GM19372 (cell line): ENCODE measurements at regions not wholly inside any gene's neighbourhood (a gene's known extent, or its start where the extent isn't known, plus 50 kb on each side); places are given as distances from the start of the nearest gene placed in this dataset.

Source experiments
- ATAC-seq: cut with Tn5 transposase; IDR thresholded peaks from one replicate; pipeline ENCODE4 v1.9.1; 2021; ENCODE audit warnings: mild to moderate bottlenecking, low read depth, moderate library complexity; ENCODE audit not compliant: unreplicated experiment

DNA sequence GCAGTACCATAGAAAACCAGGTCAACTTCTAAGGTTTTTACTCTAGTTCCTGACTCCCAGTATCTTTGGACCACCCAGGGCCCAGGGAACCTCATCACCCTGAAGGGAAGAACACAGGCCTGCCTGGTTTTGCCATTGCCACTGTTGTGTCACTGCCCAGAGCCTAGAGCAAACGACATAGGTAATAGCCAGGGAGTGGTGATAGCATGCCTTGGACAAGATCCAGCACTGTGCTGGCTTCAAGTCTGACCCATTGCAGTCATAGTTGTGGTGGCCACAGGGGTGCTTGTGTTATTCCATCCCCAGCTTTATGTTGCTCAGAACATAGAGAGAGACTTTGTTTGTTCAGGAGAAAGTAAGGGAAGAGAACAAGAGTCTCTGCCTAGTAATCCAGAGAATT lies 2310.2 kb downstream of the LRRC4C start:
- ATAC-seq, result no peak

DNA sequence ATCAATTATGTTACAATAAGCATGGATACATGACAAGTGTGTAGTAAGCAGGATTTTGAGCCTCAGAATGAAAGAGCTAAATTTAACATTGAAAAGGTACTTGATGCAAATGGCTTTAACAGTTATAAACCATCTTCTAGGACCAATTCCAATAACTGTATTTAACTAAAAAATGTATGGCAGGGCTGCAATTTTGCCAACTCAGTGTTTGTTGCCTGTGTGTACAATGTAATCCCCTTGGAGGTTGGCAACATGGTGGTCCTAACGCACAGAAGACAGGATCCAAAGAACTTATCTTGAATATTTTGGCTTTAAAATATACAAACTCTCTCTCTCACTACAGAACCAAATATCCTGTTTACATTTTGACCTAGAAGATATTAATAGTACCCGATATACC lies 2314.1 kb downstream of the LRRC4C start:
- ATAC-seq, result no peak

DNA sequence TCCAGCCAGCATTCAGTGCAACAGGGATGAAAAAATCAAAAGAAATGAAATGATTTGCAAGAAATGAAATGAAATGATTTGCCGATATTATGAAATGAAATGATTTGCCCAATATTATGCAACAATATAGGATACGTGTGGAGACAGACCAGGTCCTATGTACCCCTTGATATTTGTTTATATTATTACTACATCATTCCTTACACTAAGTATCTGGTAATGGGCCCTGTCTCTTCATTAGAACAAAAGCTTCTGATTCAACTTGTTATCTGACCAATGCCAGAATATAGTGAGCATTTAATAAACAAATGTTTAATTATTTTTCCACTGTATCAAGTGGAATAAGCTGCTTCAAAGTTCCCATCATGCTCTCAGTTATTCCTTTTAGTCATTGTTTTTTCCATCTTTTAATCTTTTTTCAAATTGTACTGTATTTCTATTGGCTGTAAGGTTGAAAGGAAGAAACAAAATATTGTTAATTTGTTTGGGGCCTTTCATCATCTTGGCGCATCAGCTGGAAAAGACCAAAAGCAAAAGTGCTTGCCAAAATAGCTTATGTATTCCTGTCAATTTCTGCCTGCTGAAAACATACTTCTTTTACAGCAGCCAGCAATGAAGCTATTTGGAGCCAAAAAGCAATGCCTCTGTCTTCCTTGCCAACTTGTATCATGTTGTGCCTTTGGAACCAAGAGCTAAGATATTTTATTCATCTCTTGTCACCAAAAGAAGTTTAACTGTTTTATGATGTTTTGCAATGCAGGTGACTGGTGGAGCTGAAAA lies 2314.9 kb downstream of the LRRC4C start:
- no peak for ATAC-seq

DNA sequence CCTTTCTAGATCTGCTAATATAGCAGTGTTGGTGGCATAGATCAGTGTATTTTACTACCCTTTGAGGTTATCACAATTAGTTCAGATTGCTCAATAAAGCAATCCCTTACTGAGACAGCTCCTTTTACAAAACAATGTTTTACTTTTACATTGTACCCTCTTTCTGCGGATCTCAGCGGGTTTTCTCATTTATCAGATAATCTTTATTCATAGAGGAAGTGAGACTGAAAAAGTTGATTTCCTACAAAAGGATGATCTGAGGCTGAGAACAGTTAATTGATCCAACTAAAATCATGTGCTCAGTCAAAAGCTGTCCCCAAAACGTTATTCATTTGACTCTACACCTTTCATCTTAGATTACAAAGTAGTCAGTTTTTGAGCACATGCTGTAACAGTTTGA lies 2319.9 kb downstream of the LRRC4C start:
- no peak for ATAC-seq

DNA sequence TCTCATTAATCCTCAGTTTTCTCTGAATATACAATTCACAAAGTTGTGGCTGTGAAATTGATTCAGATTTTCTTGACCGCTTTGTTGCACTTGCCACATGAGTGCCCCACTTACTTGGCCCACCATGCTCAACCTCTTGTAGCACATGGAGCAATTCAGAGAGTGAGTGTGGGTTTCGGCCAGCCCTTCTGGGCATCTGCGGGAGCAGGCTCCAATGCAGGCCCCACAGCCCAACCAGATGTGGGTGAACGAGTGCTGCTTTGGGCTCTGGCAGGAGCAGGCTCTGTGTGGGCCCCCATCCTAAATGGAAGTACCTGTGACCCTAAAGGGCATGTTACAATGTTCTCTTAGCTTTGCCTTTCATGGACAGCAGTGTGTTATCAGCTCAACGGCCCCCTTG lies 2338.6 kb downstream of the LRRC4C start:
- no peak for ATAC-seq

DNA sequence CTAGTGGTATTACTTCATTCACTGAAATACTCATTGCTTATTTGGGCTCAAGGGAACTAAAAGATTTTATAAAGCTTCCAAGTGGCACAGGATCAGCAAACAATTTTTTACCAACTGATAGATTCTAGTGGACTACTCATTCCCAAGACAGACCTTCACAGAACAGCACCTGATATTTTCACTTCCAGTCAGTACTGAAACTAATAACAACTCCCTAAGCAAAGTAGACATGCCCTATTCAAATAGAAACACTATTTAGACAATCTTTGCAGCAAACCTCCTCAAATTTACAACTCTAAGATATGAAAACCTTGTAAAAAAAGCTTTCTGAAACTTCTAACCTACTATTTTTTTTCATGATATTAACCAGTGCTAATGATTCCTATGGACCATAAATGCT lies 2345.8 kb downstream of the LRRC4C start:
- ATAC-seq, result no peak

DNA sequence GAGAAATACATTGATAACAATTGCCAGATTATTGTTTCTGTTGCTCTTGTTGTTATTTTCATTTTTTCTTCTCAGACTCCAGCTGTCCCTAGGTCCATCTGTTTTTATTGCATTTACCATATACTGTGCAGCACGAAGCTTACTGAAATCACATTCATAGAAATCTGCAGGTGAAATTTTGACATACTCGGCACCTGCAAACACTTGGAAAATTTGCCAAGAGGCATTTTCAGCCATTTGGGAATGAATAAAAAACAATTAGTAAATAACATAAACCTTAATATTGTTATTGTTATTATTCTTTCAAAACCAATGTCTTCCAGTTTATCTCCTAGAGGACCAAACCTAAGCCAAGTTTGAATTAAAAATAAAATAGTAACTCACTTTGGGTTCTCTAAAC lies 2357.2 kb downstream of the LRRC4C start:
- no peak for ATAC-seq

DNA sequence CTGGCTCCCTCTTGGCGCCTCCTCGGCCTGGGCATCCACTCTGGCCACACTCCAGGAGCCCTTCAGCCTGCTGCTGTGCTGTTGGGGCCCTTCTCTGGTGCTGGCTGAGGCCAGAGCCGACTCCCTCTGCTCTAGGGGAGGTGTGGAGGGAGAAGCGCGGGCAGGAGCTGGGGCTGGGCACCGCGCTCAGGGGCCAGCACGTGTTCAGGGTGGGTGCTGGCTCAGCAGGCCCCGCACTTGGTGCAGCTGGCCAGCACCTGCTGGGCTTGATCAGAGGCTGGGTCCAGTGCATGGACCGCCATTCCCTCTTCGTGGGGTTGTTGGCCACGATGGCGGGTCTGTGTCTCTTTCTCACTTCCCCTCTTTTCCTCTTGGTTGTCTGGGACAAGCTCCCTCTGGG lies 2381.0 kb downstream of the LRRC4C start:
- no peak for ATAC-seq

DNA sequence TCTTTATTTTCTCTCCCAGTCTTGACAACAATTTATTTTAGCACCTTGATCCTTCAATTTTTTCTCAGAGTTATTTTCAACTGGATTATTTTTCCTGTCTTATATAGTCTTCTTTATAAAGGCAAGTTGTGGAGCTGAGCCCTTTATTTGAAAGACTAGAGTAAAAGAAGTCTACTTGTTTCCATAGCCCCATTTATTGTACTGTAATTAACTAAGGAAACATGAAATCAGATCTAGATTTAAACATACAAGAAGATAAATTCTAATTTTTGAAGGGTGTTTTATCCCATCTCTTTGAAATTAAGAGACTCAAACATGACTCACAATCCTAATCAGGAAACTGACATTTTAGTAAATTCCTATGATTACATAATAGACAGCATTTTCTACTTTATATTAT lies 2421.8 kb downstream of the LRRC4C start:
- no peak for ATAC-seq

DNA sequence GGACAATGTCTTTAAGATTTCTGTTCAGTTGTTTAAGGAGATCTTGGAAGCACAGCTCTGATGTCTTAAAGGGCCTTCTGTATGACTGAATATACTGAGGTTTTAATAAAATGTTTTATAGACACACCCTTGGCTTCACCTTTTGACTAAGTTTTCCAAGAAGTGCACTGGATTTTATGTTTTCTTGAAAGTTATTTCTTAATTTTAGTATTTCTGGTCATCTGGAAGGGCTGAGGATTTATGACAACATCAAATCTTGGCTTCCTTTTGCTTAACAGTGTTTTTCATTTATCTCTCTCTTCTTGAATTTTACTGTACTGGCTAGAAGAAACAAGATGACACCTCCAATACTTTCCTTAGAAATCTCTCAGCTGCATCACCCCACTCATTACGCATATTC lies 2423.4 kb downstream of the LRRC4C start:
- ATAC-seq, result no peak

DNA sequence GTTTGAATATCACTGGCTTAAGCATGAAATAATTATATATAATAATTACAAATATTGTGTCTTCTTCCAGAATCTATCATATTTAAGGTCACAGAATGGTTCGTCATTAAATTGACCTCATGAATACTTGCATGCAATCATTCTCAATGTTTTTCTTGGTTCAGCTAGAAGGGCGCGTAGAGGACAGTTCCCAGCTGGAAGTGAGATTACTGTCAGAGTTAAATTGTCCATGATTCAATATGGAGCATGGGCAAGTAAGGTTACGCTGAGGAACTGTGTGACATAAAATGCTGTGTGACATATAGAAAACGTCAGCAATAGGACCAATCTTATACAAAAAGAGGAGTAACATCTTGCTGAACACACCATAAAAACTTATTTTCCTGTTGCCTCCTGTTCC lies 2423.5 kb upstream of the RAG2 start:
- ATAC-seq, result no peak

DNA sequence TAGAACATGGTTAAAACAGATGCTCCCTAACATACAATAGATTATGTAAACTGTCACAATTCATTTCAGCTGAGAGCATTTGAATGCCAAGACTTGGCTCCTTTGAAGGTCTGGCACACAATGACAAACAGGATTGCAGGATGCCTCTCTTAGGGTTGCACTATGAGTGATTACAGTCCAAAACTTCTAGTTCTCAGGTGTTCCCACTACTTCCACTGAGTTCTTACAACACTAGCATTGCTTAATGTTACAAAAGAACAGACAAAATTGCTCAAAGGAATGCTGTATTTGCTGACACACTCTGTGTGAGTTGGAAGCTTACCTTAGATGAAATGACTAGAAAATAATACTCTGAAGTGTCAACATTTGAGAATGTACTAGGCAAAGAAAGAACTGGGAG lies 2413.8 kb upstream of the RAG2 start:
- no peak for ATAC-seq

DNA sequence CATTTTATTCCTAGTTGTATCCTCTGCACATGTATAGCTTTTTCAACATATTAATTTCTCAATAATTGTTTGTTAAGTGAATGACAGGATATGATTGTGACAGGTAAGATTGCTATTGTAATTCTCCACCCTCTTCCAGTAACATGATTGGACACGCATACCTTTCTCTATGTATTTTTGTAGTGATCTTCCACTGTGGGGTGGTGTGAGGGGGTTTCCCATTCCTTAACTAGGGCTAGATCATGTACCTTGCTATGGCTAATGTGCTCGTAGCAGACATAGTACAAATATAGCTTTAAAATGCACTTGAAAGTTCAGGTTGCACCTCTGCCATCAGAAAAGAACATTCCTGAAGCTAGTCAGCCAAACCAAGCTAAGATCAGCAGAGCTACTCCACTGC lies 2392.8 kb upstream of the RAG2 start:
- no peak for ATAC-seq

DNA sequence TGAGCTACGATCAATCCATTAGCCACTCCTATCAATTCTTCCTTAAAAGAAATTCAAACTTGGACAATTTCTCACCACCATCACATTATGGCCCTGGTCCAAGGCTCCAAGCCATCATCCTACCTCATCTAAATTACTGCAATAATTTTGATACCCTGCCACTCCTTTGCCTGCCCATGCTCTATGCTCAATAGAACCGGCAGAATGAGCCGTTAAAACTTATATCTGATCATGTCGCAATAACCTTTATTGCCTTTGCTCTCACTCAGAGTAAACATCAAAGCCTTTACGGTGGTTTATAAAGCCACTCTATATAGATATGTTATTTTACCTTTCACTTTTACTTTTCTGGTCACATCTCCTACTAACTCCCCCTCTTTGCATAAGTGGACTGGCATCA lies 2392.1 kb upstream of the RAG2 start:
- no peak for ATAC-seq

DNA sequence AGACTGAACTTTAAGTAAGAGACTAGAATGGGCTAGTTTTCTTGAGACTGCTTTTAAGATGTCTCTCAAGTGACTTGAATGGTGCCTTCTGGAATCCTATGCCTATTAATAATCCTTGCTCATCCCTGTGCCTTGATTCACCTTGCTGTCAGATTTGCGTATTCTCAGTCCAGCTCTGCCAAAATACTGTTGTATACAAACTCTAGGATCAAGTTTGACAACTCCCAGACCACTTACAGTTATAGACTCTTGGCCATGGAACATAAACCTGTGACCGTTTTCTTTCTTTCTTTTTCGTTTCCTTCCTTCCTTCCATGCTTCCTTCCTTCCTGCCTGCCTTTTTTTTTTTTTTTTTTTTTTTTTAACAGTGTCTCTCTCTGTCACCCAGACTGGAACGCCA lies 2390.9 kb upstream of the RAG2 start:
- ATAC-seq, result no peak

DNA sequence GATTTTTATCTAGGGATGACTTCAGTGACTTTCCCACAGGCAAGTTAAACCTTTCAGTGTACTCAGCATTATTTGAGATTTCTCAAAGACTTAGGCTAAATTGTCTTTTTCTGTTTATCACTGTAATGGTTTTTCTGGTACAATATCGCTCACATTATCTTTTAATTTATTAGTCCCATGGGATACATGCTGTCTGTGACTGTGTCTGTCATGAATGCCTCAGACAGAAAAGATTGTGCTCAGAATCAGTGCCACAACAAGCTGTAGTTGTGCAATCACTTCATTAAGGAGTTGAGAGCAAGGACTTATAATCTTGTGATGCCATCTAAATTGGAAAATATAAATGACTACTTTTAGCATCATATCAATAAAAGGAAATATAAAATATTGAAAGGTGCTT lies 2374.2 kb upstream of the RAG2 start:
- no peak for ATAC-seq

DNA sequence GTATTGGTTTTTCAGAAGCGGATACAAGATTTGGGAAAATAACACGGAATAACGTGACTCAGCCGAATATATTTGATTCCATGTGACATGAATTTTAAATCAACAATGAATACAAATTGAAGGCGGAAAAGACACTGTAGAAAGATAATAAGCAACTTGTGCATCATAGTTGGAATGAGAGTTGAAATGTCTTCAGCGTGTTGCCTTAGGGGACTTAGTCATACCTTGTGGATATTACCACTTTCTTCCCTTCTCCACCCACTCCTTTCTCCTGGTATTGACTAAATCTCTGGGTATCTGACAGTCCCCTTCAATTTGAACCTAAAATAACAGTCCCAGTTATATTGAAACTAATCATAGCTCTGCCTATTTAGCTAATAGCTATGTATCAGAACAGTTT lies 2373.1 kb upstream of the RAG2 start:
- no peak for ATAC-seq

DNA sequence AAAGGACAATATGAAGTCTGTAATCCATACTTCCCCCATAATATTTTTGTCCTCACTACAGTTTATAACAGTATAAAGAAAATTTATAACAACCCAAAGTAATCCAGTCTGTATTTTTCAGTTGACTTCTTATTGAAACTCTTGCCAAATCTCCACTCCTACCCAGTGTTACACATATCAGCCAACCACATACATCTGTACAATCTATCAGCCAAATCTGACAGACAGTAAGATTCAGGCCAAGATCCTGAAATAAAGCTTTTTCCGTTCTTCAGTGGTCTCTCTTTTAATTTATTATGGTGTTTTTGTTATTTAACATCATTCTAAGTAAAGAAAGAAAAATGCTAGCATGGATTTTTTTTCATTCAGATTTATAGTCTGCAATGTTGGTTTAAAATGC lies 2370.9 kb upstream of the RAG2 start:
- no peak for ATAC-seq

DNA sequence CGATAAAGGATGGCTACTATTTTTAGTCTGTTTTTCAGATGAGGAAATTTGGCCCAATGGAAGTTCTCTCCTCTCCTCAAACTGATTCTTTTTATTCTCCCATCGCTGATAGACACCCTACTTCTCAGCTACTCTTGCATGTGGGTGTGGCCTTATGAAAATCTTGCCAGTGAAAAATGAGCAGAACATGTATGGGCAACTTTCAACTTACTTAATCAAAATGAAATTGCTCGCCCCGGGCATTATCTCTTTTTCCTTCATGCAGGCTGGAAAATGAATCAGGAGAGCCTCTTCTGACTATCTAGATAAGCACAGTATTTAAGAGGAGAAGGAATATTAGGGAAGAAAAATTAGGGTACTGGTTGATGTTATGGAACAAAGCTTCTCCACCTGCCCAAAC lies 2354.7 kb upstream of the RAG2 start:
- ATAC-seq, result no peak

DNA sequence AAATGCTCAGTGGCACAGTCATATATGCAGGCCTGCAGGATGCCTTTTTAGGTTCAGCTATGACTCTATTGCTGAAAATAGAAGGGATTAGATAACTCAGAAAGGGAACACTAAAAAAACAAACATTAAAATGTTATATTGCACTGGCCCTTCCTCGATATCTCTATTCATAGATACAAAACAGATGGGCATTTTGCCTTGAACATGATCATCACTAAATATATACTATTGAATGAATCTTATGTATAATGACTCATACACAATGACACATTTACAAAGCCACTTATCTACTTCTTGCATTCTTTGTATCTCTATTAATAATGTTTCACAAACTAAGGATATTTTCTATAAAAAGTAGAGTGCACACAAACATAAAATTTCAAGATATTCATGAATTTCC lies 2352.8 kb upstream of the RAG2 start:
- no peak for ATAC-seq

DNA sequence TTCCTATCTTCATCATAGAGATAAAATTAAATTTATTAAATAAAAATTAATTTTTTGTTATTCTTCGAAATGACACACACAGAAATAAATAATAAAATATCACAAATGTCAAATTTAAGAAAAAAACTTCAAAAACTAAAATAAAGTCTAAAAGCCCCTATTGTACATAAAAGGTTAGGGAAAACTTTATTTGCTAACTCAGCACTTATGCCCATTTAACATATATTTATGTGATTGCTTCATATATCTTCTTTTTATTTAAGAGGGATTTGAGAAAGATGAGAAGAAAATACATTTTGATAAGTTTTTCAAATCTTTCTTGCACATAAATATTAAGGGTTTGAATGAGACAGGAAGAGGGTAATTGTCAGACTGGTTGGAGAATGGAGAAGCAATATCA lies 2350.4 kb upstream of the RAG2 start:
- no peak for ATAC-seq

DNA sequence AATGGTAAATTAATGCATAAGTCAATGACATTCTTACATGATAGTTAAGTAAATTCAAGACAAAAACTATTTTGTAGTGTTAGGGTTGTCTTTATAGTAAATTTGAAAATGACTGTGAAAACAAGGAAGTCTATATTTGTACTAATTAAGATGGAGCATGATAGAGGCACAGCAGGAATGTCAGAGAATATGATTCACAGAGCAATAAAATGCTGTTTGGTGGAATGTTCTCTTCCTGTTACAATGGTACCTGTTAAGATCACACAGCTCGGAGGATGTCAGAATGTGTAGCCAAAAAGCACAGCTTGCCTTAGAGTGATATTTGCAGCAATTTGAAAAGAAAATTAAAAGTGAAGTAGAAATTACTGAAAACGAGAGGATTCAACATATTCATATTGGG lies 2339.7 kb upstream of the RAG2 start:
- ATAC-seq, result no peak

DNA sequence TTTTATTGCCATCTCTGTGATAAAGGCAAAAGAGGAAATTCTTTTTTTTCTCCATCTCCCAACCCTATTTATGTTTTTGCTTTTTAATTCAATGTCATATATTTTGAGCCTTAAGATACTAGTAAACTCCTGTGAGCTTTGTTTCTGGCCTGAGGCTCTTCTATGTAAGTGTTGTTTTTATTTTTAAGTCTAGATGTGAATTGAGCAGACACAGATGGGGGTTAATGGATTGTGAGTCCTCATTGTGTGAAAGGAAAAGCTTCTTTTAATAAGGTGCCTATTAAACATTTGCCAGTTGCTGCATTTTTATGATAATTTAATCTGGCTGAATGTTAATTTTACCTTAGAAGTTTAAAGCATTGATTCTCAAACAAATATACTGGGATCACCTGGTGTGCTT lies 2337.9 kb upstream of the RAG2 start:
- ATAC-seq, result no peak
